HEK293T (cell line): ENCODE measurements at regions not wholly inside any gene's neighbourhood (a gene's known extent, or its start where the extent isn't known, plus 50 kb on each side); places are given as distances from the start of the nearest gene placed in this dataset.

Experiments used
- CTCF ChIA-PET: fragments of 350-600 bp; formaldehyde crosslinking; extraction: SDS; loops from one replicate; lab custom pipeline; 2021; ENCODE audit warnings: antibody characterized with exemption, inconsistent platforms; lab: Yijun Ruan, JAX
- POLR2A ChIA-PET: fragments of 350-600 bp; formaldehyde crosslinking; extraction: SDS; loops from one replicate; lab custom pipeline; 2020; ENCODE audit warnings: antibody characterized with exemption, inconsistent platforms; lab: Yijun Ruan, JAX
- DNase-seq: peaks from one replicate; pipeline ENCODE4 v3.0.0; 2012; ENCODE audit warnings: mixed read lengths; ENCODE audit errors: extremely low spot score
- ARNT ChIP-seq: fragments of 450-650 bp; IDR thresholded peaks from 2 replicates; pipeline ENCODE4 v1.6.1; 2017; ENCODE audit warnings: mild to moderate bottlenecking
- BHLHE40 ChIP-seq: fragments of 450-650 bp; IDR thresholded peaks from 2 replicates; pipeline ENCODE4 v1.6.1; 2016; ENCODE audit warnings: mild to moderate bottlenecking, moderate library complexity, borderline replicate concordance
- CTBP1 ChIP-seq: fragments of 450-650 bp; IDR thresholded peaks from 2 replicates; pipeline ENCODE4 v1.6.1; 2016; ENCODE audit warnings: borderline replicate concordance
- ELF4 ChIP-seq: fragments of 450-650 bp; IDR thresholded peaks from 2 replicates; pipeline ENCODE4 v1.6.1; 2017; ENCODE audit warnings: antibody characterized with exemption
- FOXA1 ChIP-seq: fragments of 450-650 bp; IDR thresholded peaks from 2 replicates; pipeline ENCODE4 v1.6.1; 2016; ENCODE audit warnings: mild to moderate bottlenecking
- FOXK2 ChIP-seq: fragments of 450-650 bp; IDR thresholded peaks from 2 replicates; pipeline ENCODE4 v1.6.1; 2016; ENCODE audit warnings: mild to moderate bottlenecking
- FOXM1 ChIP-seq: fragments of 450-650 bp; IDR thresholded peaks from 2 replicates; pipeline ENCODE4 v1.6.1; 2017; ENCODE audit warnings: mild to moderate bottlenecking, borderline replicate concordance
- HDGF ChIP-seq: fragments of 450-650 bp; IDR thresholded peaks from 2 replicates; pipeline ENCODE4 v1.6.1; 2017; ENCODE audit warnings: antibody characterized with exemption, borderline replicate concordance
- L3MBTL2 ChIP-seq: fragments of 450-650 bp; conservative IDR thresholded peaks from 2 replicates; pipeline ENCODE4 v1.6.1; 2016; ENCODE audit warnings: mild to moderate bottlenecking
- LEF1 ChIP-seq: fragments of 450-650 bp; IDR thresholded peaks from 2 replicates; pipeline ENCODE4 v1.6.1; 2017; ENCODE audit warnings: mild to moderate bottlenecking, borderline replicate concordance
- NFRKB ChIP-seq: fragments of 450-650 bp; IDR thresholded peaks from 2 replicates; pipeline ENCODE4 v1.6.1; 2016; ENCODE audit warnings: mild to moderate bottlenecking, moderate library complexity
- PKNOX1 ChIP-seq: fragments of 450-650 bp; IDR thresholded peaks from 2 replicates; pipeline ENCODE4 v1.6.1; 2016
- SP1 ChIP-seq: fragments of 450-650 bp; IDR thresholded peaks from 2 replicates; pipeline ENCODE4 v1.6.1; 2017
- SUZ12 ChIP-seq: fragments of 450-650 bp; IDR thresholded peaks from 2 replicates; pipeline ENCODE4 v1.6.1; 2016; ENCODE audit warnings: mild to moderate bottlenecking
- TARDBP ChIP-seq: fragments of 450-650 bp; IDR thresholded peaks from 2 replicates; pipeline ENCODE4 v1.6.1; 2016
- ZNF384 ChIP-seq: fragments of 450-650 bp; IDR thresholded peaks from 2 replicates; pipeline ENCODE4 v1.6.1; 2016

GRCh38 chr3:106341087-106341486 is 472.3 kb upstream of the CBLB start:
- no peak for DNase-seq
- TF ChIP-seq L3MBTL2 (no peak), ELF4 (no peak), FOXA1 (no peak), HDGF (no peak), TARDBP (no peak), BHLHE40 (no peak)

DNA sequence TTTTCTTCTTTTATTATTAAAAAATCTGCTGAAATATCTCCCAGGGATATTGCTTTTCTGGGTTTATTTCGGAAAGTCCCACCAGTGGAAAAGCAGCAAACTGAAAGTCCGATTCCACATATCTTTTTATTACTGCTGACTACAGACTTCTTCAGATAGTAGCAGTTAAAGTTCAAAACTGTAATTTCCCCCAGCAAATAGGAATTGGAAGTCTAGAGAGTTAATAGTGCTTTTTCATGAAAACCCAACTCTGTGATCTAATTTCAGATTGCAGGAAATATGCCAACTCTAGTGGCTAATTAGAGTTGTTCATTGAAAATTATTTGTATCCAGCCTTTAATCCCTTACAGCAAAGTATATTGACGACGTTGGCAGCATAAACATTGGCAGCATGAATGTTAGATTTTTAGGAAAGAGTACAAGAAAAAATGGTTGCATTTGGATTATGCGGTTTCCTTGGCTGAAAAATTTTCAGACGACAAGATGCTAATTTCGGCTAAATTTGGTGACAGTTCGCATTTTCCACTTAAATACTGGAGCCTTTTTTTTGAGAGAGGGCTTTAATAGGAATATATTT is 472.9 kb upstream of the CBLB start:
- CTCF ChIA-PET, result no interaction called here
- TF ChIP-seq LEF1, result no peak
- no peak for TF ChIP-seq L3MBTL2
- TF ChIP-seq ELF4, result no peak
- TF ChIP-seq PKNOX1, result no peak
- no peak for TF ChIP-seq HDGF
- DNase-seq, result no peak
- POLR2A ChIA-PET, result interaction anchor here (0.6 kb wide), 1 partner anchor 477 kb away, joined by 3 read pairs; no protein-coding TSS in a partner anchor

More at GRCh38 chr3:106341087-106341486, 472.3 kb upstream of the CBLB start:
- POLR2A ChIA-PET, result interaction anchor here (0.6 kb wide), 1 partner anchor 476 kb away, joined by 3 read pairs; no protein-coding TSS in a partner anchor
- CTCF ChIA-PET, result no interaction called here

DNA sequence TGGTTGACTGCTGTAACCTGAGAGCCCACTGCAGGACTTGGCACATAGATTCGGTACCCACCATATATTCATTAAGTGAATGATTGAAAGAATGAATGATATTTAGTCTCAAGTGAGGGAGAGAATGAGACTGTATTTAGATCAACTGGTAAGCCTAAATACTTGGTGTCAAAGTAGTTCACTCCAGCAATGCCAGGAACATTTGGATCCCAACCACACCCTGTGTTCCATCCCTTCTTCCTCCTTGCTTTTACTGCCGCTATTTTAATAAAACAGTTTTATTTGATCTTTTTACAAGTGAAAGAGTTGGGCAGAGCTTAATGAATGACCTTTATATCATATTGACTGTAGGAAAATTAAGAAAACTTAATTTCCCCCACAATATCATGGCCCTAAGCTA is 473.6 kb upstream of the CBLB start:
- TF ChIP-seq LEF1 (no peak), SUZ12 (no peak), PKNOX1 (no peak), CTBP1 (no peak), ZNF384 (no peak)
- DNase-seq, result no peak
- ChIA-PET POLR2A (no interaction called here), CTCF (no interaction called here)

- DNase-seq, result no peak
- TF ChIP-seq L3MBTL2, result no peak
- no peak for TF ChIP-seq NFRKB
- no peak for TF ChIP-seq LEF1
- no peak for TF ChIP-seq SUZ12
- TF ChIP-seq TARDBP, result no peak
- no peak for TF ChIP-seq ZNF384
- TF ChIP-seq HDGF, result no peak
- TF ChIP-seq FOXA1, result no peak
- TF ChIP-seq PKNOX1, result no peak
- no peak for TF ChIP-seq ARNT
- no peak for TF ChIP-seq FOXM1
- TF ChIP-seq ELF4, result no peak
- TF ChIP-seq FOXK2, result no peak
- TF ChIP-seq BHLHE40, result no peak
- no peak for TF ChIP-seq SP1
- TF ChIP-seq CTBP1, result no peak
- ChIA-PET CTCF (no interaction called here), POLR2A (no interaction called here)
These were observed 475.0 kb upstream of the CBLB start for GRCh38 chr3:106343811-106344210.

GRCh38 chr3:106345353-106346027 is 476.7 kb upstream of the CBLB start:
- CTCF ChIA-PET, result no interaction called here
- TF ChIP-seq SP1, result no peak
- TF ChIP-seq FOXM1, result no peak
- no peak for TF ChIP-seq LEF1
- TF ChIP-seq ZNF384, result no peak
- no peak for TF ChIP-seq TARDBP
- TF ChIP-seq NFRKB, result no peak
- no peak for TF ChIP-seq CTBP1
- TF ChIP-seq FOXA1, result no peak
- no peak for TF ChIP-seq ELF4
- TF ChIP-seq ARNT, result no peak
- TF ChIP-seq HDGF, result no peak
- no peak for TF ChIP-seq FOXK2
- TF ChIP-seq BHLHE40, result no peak
- TF ChIP-seq L3MBTL2, result no peak
- TF ChIP-seq SUZ12, result no peak
- no peak for TF ChIP-seq PKNOX1
- no peak for DNase-seq
- POLR2A ChIA-PET, result no interaction called here

DNA sequence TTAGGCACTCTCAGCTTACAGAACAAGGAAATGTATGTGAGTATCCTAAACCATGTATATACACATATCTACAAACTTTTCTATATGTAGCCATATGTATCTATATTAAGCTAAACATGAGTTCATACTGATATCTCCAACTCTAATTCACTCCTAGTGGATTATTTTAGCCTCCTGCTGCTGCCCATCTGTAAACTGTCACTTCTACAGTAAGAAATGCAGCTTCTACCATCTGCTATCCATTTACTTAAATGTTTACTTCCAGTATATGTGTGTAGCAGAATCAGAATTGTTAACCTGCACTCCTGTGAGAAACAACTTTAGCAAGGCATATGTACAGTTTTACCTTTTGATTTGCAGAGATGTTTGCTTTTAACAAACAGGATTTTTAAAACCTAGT is 478.5 kb upstream of the CBLB start:
- ChIA-PET CTCF (no interaction called here), POLR2A (no interaction called here)
- TF ChIP-seq CTBP1, result no peak
- TF ChIP-seq FOXK2, result no peak
- no peak for TF ChIP-seq FOXM1
- no peak for TF ChIP-seq ELF4
- TF ChIP-seq TARDBP, result no peak
- TF ChIP-seq SUZ12, result no peak
- no peak for TF ChIP-seq PKNOX1
- no peak for TF ChIP-seq HDGF
- no peak for TF ChIP-seq NFRKB
- no peak for DNase-seq
